ENCODE measurements at regions not wholly inside any gene's neighbourhood (a gene's known extent, or its start where the extent isn't known, plus 50 kb on each side); places are given as distances from the start of the nearest gene placed in this dataset.

DNA sequence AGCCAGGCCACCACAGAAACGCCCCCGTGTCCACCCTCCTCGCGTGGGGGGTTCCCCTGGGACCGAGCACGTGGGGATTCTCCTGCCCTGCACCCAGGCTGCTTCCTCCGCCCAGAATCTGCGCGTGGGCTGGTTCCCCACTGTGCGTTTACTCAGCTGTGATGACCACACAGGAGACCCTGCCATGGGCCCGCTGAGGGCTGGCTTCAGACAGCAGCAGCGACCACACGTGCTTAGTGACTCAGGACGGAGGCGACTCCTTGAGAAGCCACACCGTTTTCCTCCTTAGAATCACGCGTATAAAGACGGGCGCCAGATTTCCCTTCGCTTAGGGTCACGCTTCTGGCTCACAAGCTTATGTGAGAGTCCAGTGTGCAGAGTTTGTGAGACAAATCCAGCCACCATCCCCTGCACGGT is 63.9 kb upstream of the PDE10A start:
- no peak overlapping the region for H3K4me3 ChIP-seq
- ATAC-seq (ENCODE audit: low FRiP score in 2 of 2): peak in 1 of 2 donors; percentile 38

DNA sequence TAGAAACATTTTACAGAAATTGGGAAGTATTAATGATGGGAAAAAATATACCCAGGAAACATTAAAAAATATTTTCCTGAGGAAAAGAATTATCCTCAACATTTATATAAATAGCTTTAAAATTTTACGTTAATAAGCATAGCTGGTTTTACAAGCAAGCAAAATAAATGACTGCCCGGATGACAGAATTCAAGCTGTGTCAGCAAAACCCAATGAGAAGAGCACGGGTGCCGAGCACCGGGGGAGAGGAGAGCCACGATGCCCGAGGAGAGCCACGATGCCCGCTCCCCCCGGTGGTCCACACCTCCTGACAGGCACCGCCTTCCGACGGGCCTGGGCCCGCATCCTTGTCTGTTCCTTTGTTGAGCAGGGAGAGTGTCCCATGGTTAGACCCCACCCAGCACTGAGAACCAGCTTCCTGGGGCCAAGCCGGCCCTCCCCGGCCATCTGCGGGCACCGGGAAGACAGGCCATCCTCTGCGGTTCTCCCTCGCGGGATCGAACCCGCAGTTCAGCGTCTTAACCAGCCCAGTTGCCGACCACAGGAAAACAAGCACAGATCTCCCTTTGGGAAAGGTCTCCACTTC is 63.3 kb upstream of the PDE10A start:
- 91 to 93% methylated on average over 24 to 25 of the region's 25 CpGs for WGBS, 2 donors
- ATAC-seq (ENCODE audit: low FRiP score in 2 of 2) (peak in 1 of 2 donors; percentile 30), DNase-seq (peak in 1 of 2 donors; percentile 78)
- Histone ChIP-seq H3K4me3 (no peak overlapping the region), H3K4me1 (peaks cover 0 to 4% (median 0%) of the 10 kb centered on the region in 4 donors), H3K36me3 (no peaks in the 10 kb centered on the region), H3K27ac (no peak overlapping the region), H3K27me3 (no peaks in the 10 kb centered on the region), H3K9me3 (no peaks in the 10 kb centered on the region)
- TF ChIP-seq, protein P1, sequence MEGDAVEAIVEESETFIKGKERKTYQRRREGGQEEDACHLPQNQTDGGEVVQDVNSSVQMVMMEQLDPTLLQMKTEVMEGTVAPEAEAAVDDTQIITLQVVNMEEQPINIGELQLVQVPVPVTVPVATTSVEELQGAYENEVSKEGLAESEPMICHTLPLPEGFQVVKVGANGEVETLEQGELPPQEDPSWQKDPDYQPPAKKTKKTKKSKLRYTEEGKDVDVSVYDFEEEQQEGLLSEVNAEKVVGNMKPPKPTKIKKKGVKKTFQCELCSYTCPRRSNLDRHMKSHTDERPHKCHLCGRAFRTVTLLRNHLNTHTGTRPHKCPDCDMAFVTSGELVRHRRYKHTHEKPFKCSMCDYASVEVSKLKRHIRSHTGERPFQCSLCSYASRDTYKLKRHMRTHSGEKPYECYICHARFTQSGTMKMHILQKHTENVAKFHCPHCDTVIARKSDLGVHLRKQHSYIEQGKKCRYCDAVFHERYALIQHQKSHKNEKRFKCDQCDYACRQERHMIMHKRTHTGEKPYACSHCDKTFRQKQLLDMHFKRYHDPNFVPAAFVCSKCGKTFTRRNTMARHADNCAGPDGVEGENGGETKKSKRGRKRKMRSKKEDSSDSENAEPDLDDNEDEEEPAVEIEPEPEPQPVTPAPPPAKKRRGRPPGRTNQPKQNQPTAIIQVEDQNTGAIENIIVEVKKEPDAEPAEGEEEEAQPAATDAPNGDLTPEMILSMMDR (IDR thresholded peaks at IDR 0.05): no peak
- TF ChIP-seq POLR2AphosphoS5 (IDR thresholded peaks at IDR 0.05) (no peak), POLR2A (IDR thresholded peaks at IDR 0.05) (no peak), EP300 (IDR thresholded peaks at IDR 0.05) (no peak)

More for the DNA sequence above, 63.9 kb upstream of the PDE10A start:
- TF ChIP-seq, protein P1 (IDR thresholded peaks at IDR 0.05): no peak
- TF ChIP-seq POLR2A (IDR thresholded peaks at IDR 0.05): no peak
- no peak for TF ChIP-seq EP300 (IDR thresholded peaks at IDR 0.05)
- no peak for TF ChIP-seq POLR2AphosphoS5 (IDR thresholded peaks at IDR 0.05)
- peak in 1 of 2 donors; percentile 41 for DNase-seq
- Histone ChIP-seq H3K9me3 (no peaks in the 10 kb centered on the region), H3K27ac (no peak overlapping the region), H3K27me3 (no peaks in the 10 kb centered on the region), H3K36me3 (no peaks in the 10 kb centered on the region), H3K4me1 (peaks cover 0 to 4% (median 0%) of the 10 kb centered on the region in 4 donors)
- 88 to 89% methylated on average over 23 of the region's 23 CpGs for WGBS, 2 donors

DNA sequence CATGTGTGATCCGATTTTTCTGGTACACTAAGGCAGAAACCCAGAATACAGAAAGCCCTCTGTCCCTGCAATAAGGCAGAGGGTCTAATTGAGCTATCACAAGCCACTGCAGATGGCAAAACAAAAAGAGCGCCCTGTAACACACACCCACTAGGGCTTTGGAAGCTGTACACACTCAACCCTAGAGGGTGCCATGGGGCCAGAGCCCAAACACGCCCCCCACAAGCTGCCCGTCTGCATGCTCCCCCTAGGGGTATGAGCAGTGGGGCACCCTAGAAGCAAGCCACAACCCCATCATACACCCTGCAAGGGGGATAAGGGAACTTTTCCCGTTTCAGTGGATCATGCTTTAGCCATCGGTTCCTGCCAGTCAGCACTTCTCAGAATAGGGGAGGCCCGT is 62.2 kb upstream of the PDE10A start:
- ATAC-seq (ENCODE audit: low FRiP score in 2 of 2): peak in 1 of 2 donors; percentile 18
- no peak for DNase-seq
- Histone ChIP-seq H3K4me3 (no peak overlapping the region), H3K9me3 (no peaks in the 10 kb centered on the region), H3K27me3 (no peaks in the 10 kb centered on the region), H3K27ac (no peak overlapping the region), H3K36me3 (no peaks in the 10 kb centered on the region), H3K4me1 (peaks cover 0 to 4% (median 0%) of the 10 kb centered on the region in 4 donors)
- 84 to 86% methylated on average over 7 of the region's 7 CpGs for WGBS, 2 donors
- no peak for TF ChIP-seq POLR2A (IDR thresholded peaks at IDR 0.05)

DNA sequence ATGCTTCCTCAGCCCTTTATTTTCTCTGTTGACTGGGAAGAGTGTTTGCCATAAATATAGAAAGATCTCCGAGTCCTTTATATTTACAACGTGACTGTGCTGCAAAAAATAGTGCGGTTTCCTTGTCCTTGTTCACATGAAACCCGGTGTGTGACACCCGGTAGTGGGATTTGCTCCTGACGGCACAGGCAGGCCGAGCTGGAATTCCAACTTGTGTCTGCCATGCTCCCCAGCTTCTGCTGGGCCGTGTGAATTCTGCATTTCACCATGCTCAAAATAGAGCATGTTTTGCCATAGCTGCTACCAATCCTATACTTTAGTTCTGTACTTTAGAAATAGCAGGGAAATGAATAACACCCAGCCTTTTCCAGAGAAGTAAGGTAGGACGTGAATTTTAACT is 60.3 kb upstream of the PDE10A start:
- Histone ChIP-seq H3K36me3 (no peaks in the 10 kb centered on the region), H3K27me3 (no peaks in the 10 kb centered on the region), H3K9me3 (no peaks in the 10 kb centered on the region), H3K4me3 (no peak overlapping the region), H3K4me1 (no peaks in the 10 kb centered on the region), H3K27ac (no peak overlapping the region)
- TF ChIP-seq POLR2A (IDR thresholded peaks at IDR 0.05) (no peak), POLR2AphosphoS5 (IDR thresholded peaks at IDR 0.05) (no peak), EP300 (IDR thresholded peaks at IDR 0.05) (no peak)
- TF ChIP-seq, protein P1 (IDR thresholded peaks at IDR 0.05): no peak
- ATAC-seq (ENCODE audit: low FRiP score in 2 of 2): no peak
- WGBS, 2 donors: 81 to 84% methylated on average over 9 of the region's 9 CpGs
- no peak for DNase-seq

DNA sequence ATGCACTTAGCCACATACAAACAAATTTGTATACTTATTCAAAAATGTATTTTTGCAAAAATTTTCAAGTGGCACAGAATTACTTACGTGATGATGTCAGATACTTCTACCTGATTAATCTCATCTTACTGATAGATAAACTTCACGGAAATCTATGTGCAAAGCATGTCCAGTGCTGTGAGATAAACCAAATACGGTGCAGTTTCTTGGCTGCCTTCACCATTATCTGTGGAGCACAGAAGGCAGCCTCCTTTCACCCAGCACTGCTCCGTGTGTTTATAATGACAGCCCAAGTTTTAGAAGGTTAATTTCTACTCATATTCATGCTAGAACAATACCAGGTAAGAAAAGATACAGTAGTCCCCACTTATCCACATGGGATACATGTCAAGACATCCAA is 59.0 kb upstream of the PDE10A start:
- H3K4me1 ChIP-seq: no peaks in the 10 kb centered on the region
- TF ChIP-seq EP300 (IDR thresholded peaks at IDR 0.05) (no peak), POLR2AphosphoS5 (IDR thresholded peaks at IDR 0.05) (no peak), POLR2A (IDR thresholded peaks at IDR 0.05) (no peak)
- TF ChIP-seq, protein P1 (IDR thresholded peaks at IDR 0.05): no peak
- H3K36me3 ChIP-seq: no peaks in the 10 kb centered on the region
- no peaks in the 10 kb centered on the region for H3K9me3 ChIP-seq
- DNase-seq (no peak), ATAC-seq (ENCODE audit: low FRiP score in 2 of 2) (no peak)
- no peak overlapping the region for H3K27ac ChIP-seq
- H3K27me3 ChIP-seq: no peaks in the 10 kb centered on the region
- no peak overlapping the region for H3K4me3 ChIP-seq
- 79 to 81% methylated on average over 4 of the region's 4 CpGs for WGBS, 2 donors
